ENCODE measurements at regions not wholly inside any gene's neighbourhood (a gene's known extent, or its start where the extent isn't known, plus 50 kb on each side); places are given as distances from the start of the nearest gene placed in this dataset.

DNA sequence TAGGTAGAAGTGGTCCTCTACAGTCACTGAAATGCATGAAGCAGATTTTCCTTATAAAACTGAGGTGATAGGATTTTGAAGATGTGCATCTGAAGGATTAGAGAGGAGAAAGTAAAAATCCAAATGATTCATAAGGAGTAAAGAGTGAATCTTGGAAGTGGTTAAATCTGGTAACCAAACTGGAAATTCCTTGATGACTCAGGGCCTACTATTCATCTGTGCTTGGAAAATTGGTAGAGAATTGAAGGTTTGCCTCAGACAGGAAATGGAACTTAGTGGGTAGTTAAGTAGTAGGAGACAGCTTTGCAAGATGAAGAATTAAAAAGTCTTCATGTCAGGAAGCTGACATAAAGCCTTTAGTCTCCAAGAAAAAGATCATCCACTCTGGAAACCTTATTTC, 368.9 kb upstream of the CTSO start:
- FAIRE-seq (no peak), DNase-seq (ENCODE audit: insufficient read length, low spot score) (no peak)
- TF ChIP-seq, protein P1, sequence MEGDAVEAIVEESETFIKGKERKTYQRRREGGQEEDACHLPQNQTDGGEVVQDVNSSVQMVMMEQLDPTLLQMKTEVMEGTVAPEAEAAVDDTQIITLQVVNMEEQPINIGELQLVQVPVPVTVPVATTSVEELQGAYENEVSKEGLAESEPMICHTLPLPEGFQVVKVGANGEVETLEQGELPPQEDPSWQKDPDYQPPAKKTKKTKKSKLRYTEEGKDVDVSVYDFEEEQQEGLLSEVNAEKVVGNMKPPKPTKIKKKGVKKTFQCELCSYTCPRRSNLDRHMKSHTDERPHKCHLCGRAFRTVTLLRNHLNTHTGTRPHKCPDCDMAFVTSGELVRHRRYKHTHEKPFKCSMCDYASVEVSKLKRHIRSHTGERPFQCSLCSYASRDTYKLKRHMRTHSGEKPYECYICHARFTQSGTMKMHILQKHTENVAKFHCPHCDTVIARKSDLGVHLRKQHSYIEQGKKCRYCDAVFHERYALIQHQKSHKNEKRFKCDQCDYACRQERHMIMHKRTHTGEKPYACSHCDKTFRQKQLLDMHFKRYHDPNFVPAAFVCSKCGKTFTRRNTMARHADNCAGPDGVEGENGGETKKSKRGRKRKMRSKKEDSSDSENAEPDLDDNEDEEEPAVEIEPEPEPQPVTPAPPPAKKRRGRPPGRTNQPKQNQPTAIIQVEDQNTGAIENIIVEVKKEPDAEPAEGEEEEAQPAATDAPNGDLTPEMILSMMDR (IDR thresholded peaks at IDR 0.05; ENCODE audit: insufficient read depth, missing control alignments): no peak

DNA sequence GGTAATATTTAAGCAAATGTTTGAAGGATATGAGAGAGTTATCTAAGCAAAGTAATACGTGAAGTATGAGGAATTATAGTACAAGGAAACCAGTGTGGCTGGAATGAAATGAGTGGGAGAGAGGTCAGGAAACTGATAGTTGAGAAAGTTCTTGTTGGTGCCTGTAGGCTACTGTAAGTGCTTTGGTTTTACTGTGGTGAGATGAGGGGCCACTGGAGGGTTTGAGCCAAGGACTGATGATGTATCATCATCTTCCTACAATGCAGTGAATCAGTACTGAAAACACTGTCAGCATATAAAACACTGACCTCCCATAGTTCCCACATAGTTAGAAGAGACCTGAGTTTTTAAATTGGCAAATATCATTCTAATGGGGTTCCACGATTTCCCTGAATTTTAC, 367.5 kb upstream of the CTSO start:
- TF ChIP-seq, protein P1 (IDR thresholded peaks at IDR 0.05; ENCODE audit: insufficient read depth, missing control alignments): no peak
- no peak for DNase-seq (ENCODE audit: insufficient read length, low spot score)
- FAIRE-seq: no peak

DNA sequence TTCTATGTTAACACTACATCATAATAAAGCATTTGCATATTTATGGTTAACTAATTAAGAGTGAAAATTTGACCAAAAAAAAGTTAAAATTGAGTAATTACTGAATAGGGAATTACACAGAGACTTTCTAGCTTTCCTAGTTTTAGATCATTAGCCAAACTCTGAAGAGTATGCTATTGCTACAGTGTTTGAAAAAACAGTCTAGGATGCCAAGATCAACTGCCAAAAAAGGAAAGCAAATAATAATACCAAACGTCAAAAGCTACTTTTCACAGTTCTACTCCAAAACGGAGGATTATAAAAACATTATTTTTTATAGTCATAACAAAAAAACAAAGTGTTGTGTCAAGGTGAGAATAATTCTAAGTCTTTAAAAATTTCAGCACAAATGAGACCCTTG, 359.8 kb upstream of the CTSO start:
- DNase-seq (ENCODE audit: insufficient read length, low spot score) (no peak), FAIRE-seq (no peak)
- TF ChIP-seq, protein P1 (IDR thresholded peaks at IDR 0.05; ENCODE audit: insufficient read depth, missing control alignments): no peak

GRCh38 chr4:156312261-156312847, 358.7 kb upstream of the CTSO start:
- TF ChIP-seq, protein P1 (IDR thresholded peaks at IDR 0.05; ENCODE audit: insufficient read depth, missing control alignments): no peak
- FAIRE-seq (no peak), DNase-seq (ENCODE audit: insufficient read length, low spot score) (no peak)

DNA sequence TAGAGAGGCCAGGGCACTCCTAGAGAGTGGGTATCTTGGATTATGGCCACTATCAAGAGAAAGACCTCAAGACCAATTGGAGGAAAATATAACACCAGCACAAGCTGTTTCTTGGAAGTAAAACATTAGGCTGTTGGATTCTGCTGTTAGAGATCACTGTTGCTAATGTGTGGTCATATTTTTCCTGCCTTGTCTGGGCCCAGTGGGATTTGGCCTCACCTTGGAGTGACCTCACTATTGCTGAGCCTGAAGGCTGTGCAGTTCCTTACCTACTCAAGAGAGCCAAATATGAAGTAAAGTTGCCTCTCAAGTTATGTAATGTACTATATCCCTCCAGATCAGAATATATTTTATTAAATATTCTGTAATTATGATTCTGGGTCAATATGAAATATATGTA, 355.4 kb upstream of the CTSO start:
- DNase-seq (ENCODE audit: insufficient read length, low spot score): no peak
- FAIRE-seq: no peak
- TF ChIP-seq, protein P1 (IDR thresholded peaks at IDR 0.05; ENCODE audit: insufficient read depth, missing control alignments): no peak

- DNase-seq (ENCODE audit: insufficient read length, low spot score): no peak
- TF ChIP-seq, protein P1 (IDR thresholded peaks at IDR 0.05; ENCODE audit: insufficient read depth, missing control alignments): no peak
- FAIRE-seq: no peak
These were observed 350.0 kb upstream of the CTSO start for GRCh38 chr4:156303708-156304107.

GRCh38 chr4:156298230-156298629, 344.6 kb upstream of the CTSO start:
- no peak for DNase-seq (ENCODE audit: insufficient read length, low spot score)
- no peak for FAIRE-seq

More at GRCh38 chr4:156298230-156298629, 344.6 kb upstream of the CTSO start:
- TF ChIP-seq, protein P1 (IDR thresholded peaks at IDR 0.05; ENCODE audit: insufficient read depth, missing control alignments): no peak
